ENCODE measurements at regions not wholly inside any gene's neighbourhood (a gene's known extent, or its start where the extent isn't known, plus 50 kb on each side); places are given as distances from the start of the nearest gene placed in this dataset.

- no peak for DNase-seq
Measured at GRCh38 chr9:118976160-118976559, 393.1 kb downstream of the BRINP1 start.

- no peak for DNase-seq
Measured at GRCh38 chr9:118984607-118985006, 384.6 kb downstream of the BRINP1 start.

GRCh38 chr9:118985851-118986250 lies 383.4 kb downstream of the BRINP1 start:
- DNase-seq: no peak

- no peak for DNase-seq
Measured at GRCh38 chr9:118987167-118987566, 382.1 kb downstream of the BRINP1 start.

- DNase-seq: no peak
Measured at GRCh38 chr9:118990949-118991348, 378.3 kb downstream of the BRINP1 start.

GRCh38 chr9:118991366-118992285 lies 377.6 kb downstream of the BRINP1 start:
- no peak for DNase-seq

- DNase-seq: no peak
Measured at GRCh38 chr9:118992813-118993794, 376.1 kb downstream of the BRINP1 start.

- no peak for DNase-seq
Measured at GRCh38 chr9:118993965-118994364, 375.3 kb downstream of the BRINP1 start.

GRCh38 chr9:119002491-119002890 lies 366.7 kb downstream of the BRINP1 start:
- DNase-seq: no peak

GRCh38 chr9:119003201-119003611 lies 366.0 kb downstream of the BRINP1 start:
- no peak for DNase-seq

- no peak for DNase-seq
Measured at GRCh38 chr9:119003882-119004617, 365.2 kb downstream of the BRINP1 start.

- DNase-seq: no peak
Measured at GRCh38 chr9:119004618-119004990, 364.6 kb downstream of the BRINP1 start.

GRCh38 chr9:119005162-119005561 lies 364.1 kb downstream of the BRINP1 start:
- no peak for DNase-seq

- DNase-seq: no peak
Measured at GRCh38 chr9:119009249-119009648, 360.0 kb downstream of the BRINP1 start.

GRCh38 chr9:119020284-119020683 lies 349.0 kb downstream of the BRINP1 start:
- no peak for DNase-seq

GRCh38 chr9:119020730-119021333 lies 348.4 kb downstream of the BRINP1 start:
- no peak for DNase-seq

- no peak for DNase-seq
Measured at GRCh38 chr9:119026120-119026519, 343.1 kb downstream of the BRINP1 start.

- no peak for DNase-seq
Measured at GRCh38 chr9:119027901-119028699, 341.1 kb downstream of the BRINP1 start.

GRCh38 chr9:119029886-119030285 lies 339.3 kb downstream of the BRINP1 start:
- no peak for DNase-seq

- DNase-seq: no peak
Measured at GRCh38 chr9:119033596-119033995, 335.6 kb downstream of the BRINP1 start.

- DNase-seq: no peak
Measured at GRCh38 chr9:119036969-119037368, 332.3 kb downstream of the BRINP1 start.

Data from CD4-positive, alpha-beta T cell treated with Interleukin-17A for 4 hours (primary cell).